Ishikawa (cell line): ENCODE measurements at regions not wholly inside any gene's neighbourhood (a gene's known extent, or its start where the extent isn't known, plus 50 kb on each side); places are given as distances from the start of the nearest gene placed in this dataset.

Experiments used
- CEBPB ChIP-seq: IDR thresholded peaks from 2 replicates; pipeline ENCODE4 v1.6.1; 2012
- CREB1 ChIP-seq: IDR thresholded peaks from 2 replicates; pipeline ENCODE4 v1.6.1; 2012; ENCODE audit warnings: low read depth
- EGR1 ChIP-seq: IDR thresholded peaks from 2 replicates; pipeline ENCODE4 v1.6.1; 2012
- EP300 ChIP-seq: IDR thresholded peaks from 2 replicates; pipeline ENCODE4 v1.6.1; 2012; ENCODE audit warnings: borderline replicate concordance
- FOXM1 ChIP-seq: IDR thresholded peaks from 2 replicates; pipeline ENCODE4 v1.6.1; 2012; ENCODE audit warnings: low read depth, borderline replicate concordance
- MAX ChIP-seq: IDR thresholded peaks from 2 replicates; pipeline ENCODE4 v1.6.1; 2012
- NFIC ChIP-seq: IDR thresholded peaks from 2 replicates; pipeline ENCODE4 v1.6.1; 2012
- RAD21 ChIP-seq: IDR thresholded peaks from 2 replicates; pipeline ENCODE4 v1.6.1; 2012; ENCODE audit warnings: low read depth
- REST ChIP-seq: IDR thresholded peaks from 2 replicates; pipeline ENCODE4 v1.6.1; 2012; ENCODE audit warnings: low read depth, mild to moderate bottlenecking
- TAF1 ChIP-seq: IDR thresholded peaks from 2 replicates; pipeline ENCODE4 v1.6.1; 2012; ENCODE audit warnings: low read depth, mild to moderate bottlenecking
- TEAD4 ChIP-seq: IDR thresholded peaks from 2 replicates; pipeline ENCODE4 v1.6.1; 2012
- USF1 ChIP-seq: IDR thresholded peaks from 2 replicates; pipeline ENCODE4 v1.6.1; 2012
- YY1 ChIP-seq: IDR thresholded peaks from 2 replicates; pipeline ENCODE4 v1.6.1; 2012; ENCODE audit warnings: low read depth
- ZBTB7A ChIP-seq: IDR thresholded peaks from 2 replicates; pipeline ENCODE4 v1.6.1; 2012; ENCODE audit warnings: low read depth

- TF ChIP-seq EP300 (no peak), FOXM1 (no peak), CEBPB (no peak), MAX (no peak), TAF1 (no peak), REST (no peak), CREB1 (no peak), EGR1 (no peak), RAD21 (no peak), TEAD4 (no peak), YY1 (no peak), USF1 (no peak), NFIC (no peak), ZBTB7A (no peak)
Measured at GRCh38 chr22:49382451-49382735, 445.3 kb downstream of the BRD1 start.
